SK-N-SH (cell line): ENCODE measurements at regions not wholly inside any gene's neighbourhood (a gene's known extent, or its start where the extent isn't known, plus 50 kb on each side); places are given as distances from the start of the nearest gene placed in this dataset.

Experiments
- CTCF ChIA-PET: fragments of 300-600, 350-600 bp; formaldehyde crosslinking; extraction: SDS; loops from one replicate; lab custom pipeline; 2021; lab: Yijun Ruan, JAX
- POLR2A ChIA-PET: fragments of 350-600 bp; sonication (Branson Sonifier 250); formaldehyde crosslinking; extraction: SDS; loops from one replicate; lab custom pipeline; 2020; ENCODE audit warnings: antibody characterized with exemption, inconsistent platforms; lab: Yijun Ruan, JAX
- DNase-seq: peaks from one replicate; pipeline ENCODE4 v3.0.0; 2012
- H2AFZ ChIP-seq: fragments of 200-600 bp; sonication (generic); 2 replicates; pipeline ENCODE4 v1.8.1; 2016; ENCODE audit warnings: antibody characterized with exemption, mild to moderate bottlenecking, low read depth
- H3F3A ChIP-seq: fragments of 200-600 bp; sonication (generic); replicated peaks from 2 replicates; pipeline ENCODE3; 2016; ENCODE audit warnings: antibody characterized with exemption, mild to moderate bottlenecking; ENCODE audit not compliant: insufficient read depth
- H3K27ac ChIP-seq, 2 experiments: fragments of 200-500 bp in 1 of 2; fragments of 200-600 bp in 1 of 2; sonication (Bioruptor generic) in 1 of 2; sonication (generic), shearing (Covaris generic) in 1 of 2; 2 replicates each; pipeline versions ENCODE4 v1.5.1 to v1.6.1; 2014 to 2016; ENCODE audit warnings: low read depth in 2 of 2, inconsistent platforms in 1 of 2, low read length in 1 of 2, mild to moderate bottlenecking in 1 of 2, mixed read lengths in 1 of 2
- H3K27me3 ChIP-seq: fragments of 200-600 bp; sonication (generic), shearing (Covaris generic); 2 replicates; pipeline ENCODE4 v1.6.1; 2016; ENCODE audit warnings: mixed run types; ENCODE audit not compliant: insufficient read depth
- H3K36me3 ChIP-seq, 2 experiments: fragments of 200-500 bp in 1 of 2; fragments of 200-600 bp in 1 of 2; sonication (Bioruptor generic) in 1 of 2; sonication (generic) in 1 of 2; replicated peaks in 1 of 2; 2 replicates each; pipeline versions ENCODE3 to v1.5.1; 2014 to 2016; ENCODE audit warnings: low read length in 1 of 2, mild to moderate bottlenecking in 1 of 2; ENCODE audit not compliant: insufficient read depth in 2 of 2, control insufficient read depth in 1 of 2
- H3K4me1 ChIP-seq, 2 experiments: fragments of 200-500 bp in 1 of 2; fragments of 200-600 bp in 1 of 2; sonication (Bioruptor generic) in 1 of 2; sonication (generic), shearing (Covaris generic) in 1 of 2; 2 replicates each; pipeline versions ENCODE4 v1.5.1 to v1.6.1; 2014 to 2016; ENCODE audit warnings: low read depth in 1 of 2, low read length in 1 of 2, mixed run types in 1 of 2; ENCODE audit not compliant: insufficient read depth in 2 of 2, control insufficient read depth in 1 of 2
- H3K4me2 ChIP-seq: fragments of 200-600 bp; sonication (generic), shearing (Covaris generic); 2 replicates; pipeline ENCODE4 v1.6.1; 2017; ENCODE audit warnings: mixed run types
- H3K4me3 ChIP-seq, 2 experiments: fragments of 200-500 bp in 1 of 2; fragments of 200-600 bp in 1 of 2; sonication (Bioruptor generic) in 1 of 2; sonication (generic), shearing (Covaris generic) in 1 of 2; 2 replicates each; pipeline versions ENCODE4 v1.5.1 to v1.8.1; 2014 to 2016; ENCODE audit warnings: low read depth in 2 of 2, inconsistent platforms in 1 of 2, low read length in 1 of 2, mild to moderate bottlenecking in 1 of 2, mixed read lengths in 1 of 2, moderate library complexity in 1 of 2
- H3K79me2 ChIP-seq: fragments of 200-600 bp; sonication (generic); 2 replicates; pipeline ENCODE4 v1.8.1; 2017; ENCODE audit warnings: mild to moderate bottlenecking; ENCODE audit not compliant: insufficient read depth
- H3K9ac ChIP-seq: fragments of 200-600 bp; sonication (generic); 2 replicates; pipeline ENCODE4 v1.6.1; 2017; ENCODE audit warnings: mixed run types
- H3K9me2 ChIP-seq: fragments of 200-600 bp; sonication (generic); 2 replicates; pipeline ENCODE4 v1.6.1; 2017; ENCODE audit warnings: mixed run types
- H3K9me3 ChIP-seq: fragments of 200-600 bp; sonication (generic); 2 replicates; pipeline ENCODE4 v1.6.1; 2017; ENCODE audit warnings: mixed run types, mild to moderate bottlenecking, moderate library complexity
- H4K20me1 ChIP-seq: fragments of 200-600 bp; sonication (generic); 2 replicates; pipeline ENCODE4 v1.6.1; 2017; ENCODE audit warnings: mild to moderate bottlenecking, mixed run types; ENCODE audit not compliant: insufficient read depth
- ELF1 ChIP-seq: IDR thresholded peaks from 2 replicates; pipeline ENCODE4 v1.4.0; 2012
- EP300 ChIP-seq, 2 experiments: IDR thresholded peaks; 2 replicates each; pipeline versions ENCODE4 v1.4.0 to v1.6.1; 2012; ENCODE audit warnings: borderline replicate concordance in 1 of 2, low read depth in 1 of 2, low read length in 1 of 2
- EZH2phosphoT487 ChIP-seq: fragments of 200-600 bp; sonication (generic); IDR thresholded peaks from 2 replicates; pipeline ENCODE4 v1.6.1; 2017; ENCODE audit warnings: low read depth, mixed run types, mild to moderate bottlenecking, antibody characterized with exemption, moderate library complexity, borderline replicate concordance
- FOXJ3 ChIP-seq: sonication (generic); formaldehyde crosslinking; IDR thresholded peaks from 2 replicates; pipeline ENCODE4 v1.5.1; 2020; ENCODE audit warnings: mild to moderate bottlenecking, missing genetic modification reagents
- FOXM1 ChIP-seq: IDR thresholded peaks from 2 replicates; pipeline ENCODE4 v1.4.0; 2012; ENCODE audit warnings: low read depth, mild to moderate bottlenecking
- GABPA ChIP-seq: IDR thresholded peaks from 2 replicates; pipeline ENCODE4 v1.4.0; 2012; ENCODE audit warnings: low read depth, mild to moderate bottlenecking
- IRF3 ChIP-seq: fragments of 150-350 bp; IDR thresholded peaks from 2 replicates; pipeline ENCODE4 v1.6.1; 2016; ENCODE audit warnings: mild to moderate bottlenecking, low read depth, low read length
- JUND ChIP-seq: IDR thresholded peaks from 2 replicates; pipeline ENCODE4 v1.4.0; 2012
- MXI1 ChIP-seq: IDR thresholded peaks from 2 replicates; pipeline ENCODE4 v1.6.1; 2012; ENCODE audit warnings: mild to moderate bottlenecking, low read depth, low read length, improper control_type of control experiment
- NFIC ChIP-seq: IDR thresholded peaks from 2 replicates; pipeline ENCODE4 v1.4.0; 2012; ENCODE audit warnings: borderline replicate concordance
- PBX3 ChIP-seq: IDR thresholded peaks from 2 replicates; pipeline ENCODE4; 2012
- RAD21 ChIP-seq: IDR thresholded peaks from 2 replicates; pipeline ENCODE4 v1.6.1; 2012; ENCODE audit warnings: mild to moderate bottlenecking, low read length
- RFX5 ChIP-seq: IDR thresholded peaks from 2 replicates; pipeline ENCODE4 v1.6.1; 2012; ENCODE audit warnings: mild to moderate bottlenecking, improper control_type of control experiment, low read length
- RXRA ChIP-seq: IDR thresholded peaks from 2 replicates; pipeline ENCODE4 v1.4.0; 2012; ENCODE audit warnings: low read depth, mild to moderate bottlenecking, borderline replicate concordance
- SIN3A ChIP-seq: IDR thresholded peaks from 2 replicates; pipeline ENCODE4 v1.6.1; 2012; ENCODE audit warnings: low read depth, mild to moderate bottlenecking, low read length, moderate library complexity, borderline replicate concordance
- TAF1 ChIP-seq: IDR thresholded peaks from 2 replicates; pipeline ENCODE4 v1.6.1; 2012; ENCODE audit warnings: low read depth, mild to moderate bottlenecking, low read length, moderate library complexity, borderline replicate concordance
- TCF12 ChIP-seq: IDR thresholded peaks from 2 replicates; pipeline ENCODE4 v1.4.0; 2012
- TEAD4 ChIP-seq: IDR thresholded peaks from 2 replicates; pipeline ENCODE4 v1.4.0; 2012; ENCODE audit warnings: mild to moderate bottlenecking, borderline replicate concordance; ENCODE audit not compliant: insufficient read depth
- USF2 ChIP-seq: fragments of 150-350 bp; IDR thresholded peaks from 2 replicates; pipeline ENCODE4 v1.6.1; 2017; ENCODE audit warnings: antibody characterized with exemption, low read length, low read depth, borderline replicate concordance
- YY1 ChIP-seq: IDR thresholded peaks from 2 replicates; pipeline ENCODE4 v1.4.0; 2012; ENCODE audit warnings: low read depth, mild to moderate bottlenecking
- WGBS: methylation state at CpG from one replicate; pipeline ENCODE4 v1.1.6; 2017; ENCODE audit warnings: low lambda C conversion rate; 5-methylcytosine and 5-hydroxymethylcytosine counted together

- Histone ChIP-seq H3K27ac (no peak overlapping the region), H3K9ac (no peak overlapping the region), H3K79me2 (no peaks in the 10 kb centered on the region), H3K4me2 (no peak overlapping the region), H2AFZ (no peak overlapping the region), H3K27me3 (no peaks in the 10 kb centered on the region), H4K20me1 (no peaks in the 10 kb centered on the region), H3K9me2 (no peaks in the 10 kb centered on the region), H3K4me3 (no peak overlapping the region), H3F3A (no peaks in the 10 kb centered on the region), H3K9me3 (no peaks in the 10 kb centered on the region), H3K4me1 (no peaks in the 10 kb centered on the region), H3K36me3 (no peaks in the 10 kb centered on the region)
- TF ChIP-seq RXRA (no peak), EP300 (IDR thresholded peaks at IDR 0.05; ENCODE audit: borderline replicate concordance in 1 of 2, low read depth in 1 of 2, low read length in 1 of 2) (no peak), FOXJ3 (CRISPR knock-in tag) (no peak), RFX5 (no peak), SIN3A (no peak), MXI1 (no peak), ELF1 (no peak), PBX3 (no peak), TEAD4 (no peak), TAF1 (no peak), GABPA (no peak), TCF12 (no peak), USF2 (no peak), JUND (no peak), EZH2phosphoT487 (no peak), NFIC (no peak), RAD21 (no peak), FOXM1 (no peak)
- 44% methylated on average over 1 of the region's 1 CpG for WGBS
- ChIA-PET CTCF (no interaction called here), POLR2A (no interaction called here)
- no peak for DNase-seq
Measured at GRCh38 chr5:98031926-98032325, 741.5 kb upstream of the RGMB start.

- H3K4me3 ChIP-seq: no peak overlapping the region
- H3K4me1 ChIP-seq: no peaks in the 10 kb centered on the region
- H3F3A ChIP-seq: no peaks in the 10 kb centered on the region
- TF ChIP-seq YY1 (no peak), IRF3 (no peak), EP300 (IDR thresholded peaks at IDR 0.05; ENCODE audit: borderline replicate concordance in 1 of 2, low read depth in 1 of 2, low read length in 1 of 2) (no peak), SIN3A (no peak), USF2 (no peak), RXRA (no peak), TEAD4 (no peak)
- no peak for DNase-seq
- H2AFZ ChIP-seq: no peak overlapping the region
- POLR2A ChIA-PET: no interaction called here
- H3K27me3 ChIP-seq: no peaks in the 10 kb centered on the region
- H3K9me2 ChIP-seq: no peaks in the 10 kb centered on the region
- H3K36me3 ChIP-seq: no peaks in the 10 kb centered on the region
- no peak overlapping the region for H3K27ac ChIP-seq
- H3K4me2 ChIP-seq: no peak overlapping the region
- H3K79me2 ChIP-seq: no peaks in the 10 kb centered on the region
- CTCF ChIA-PET: no interaction called here
- H4K20me1 ChIP-seq: no peaks in the 10 kb centered on the region
- H3K9me3 ChIP-seq: no peaks in the 10 kb centered on the region
- no peak overlapping the region for H3K9ac ChIP-seq
Measured at GRCh38 chr5:98041661-98042060, 731.8 kb upstream of the RGMB start.
